ENCODE measurements at regions not wholly inside any gene's neighbourhood (a gene's known extent, or its start where the extent isn't known, plus 50 kb on each side); places are given as distances from the start of the nearest gene placed in this dataset.

- TF ChIP-seq CTCF (conservative IDR thresholded peaks at IDR 0.05; ENCODE audit: low read length), result no peak
- no peak for TF ChIP-seq EZH2phosphoT487 (IDR thresholded peaks at IDR 0.05; ENCODE audit: borderline replicate concordance)
Observed at GRCh38 chr7:34523226-34523918, 134.6 kb upstream of the NPSR1 start.

All from Loucy (cell line).